H1 (cell line): ENCODE measurements at regions not wholly inside any gene's neighbourhood (a gene's known extent, or its start where the extent isn't known, plus 50 kb on each side); places are given as distances from the start of the nearest gene placed in this dataset.

Experiments used
- EP300 ChIP-seq, 2 experiments: IDR thresholded peaks; 1 replicate in 1 of 2; 2 replicates in 1 of 2; pipeline ENCODE4 v1.6.1; 2011 to 2012; ENCODE audit warnings: low read depth in 2 of 2, low read length in 2 of 2, mild to moderate bottlenecking in 2 of 2, borderline replicate concordance in 1 of 2, inconsistent platforms in 1 of 2, moderate library complexity in 1 of 2
- POLR2A ChIP-seq, 2 experiments: IDR thresholded peaks; 1 replicate in 1 of 2; 2 replicates in 1 of 2; pipeline ENCODE4 v1.6.1; 2011; ENCODE audit warnings: low read depth in 2 of 2, low read length in 2 of 2, mild to moderate bottlenecking in 2 of 2; ENCODE audit errors: control extremely low read depth in 1 of 2
- TF ChIP-seq, protein P1 (sequence below), 3 experiments: IDR thresholded peaks; 1 replicate in 2 of 3; 2 replicates in 1 of 3; pipeline versions ENCODE4 v1.5.1 to v1.6.1; 2011; ENCODE audit warnings: low read length in 3 of 3, mild to moderate bottlenecking in 3 of 3, inconsistent platforms in 2 of 3, low read depth in 1 of 3, moderate library complexity in 1 of 3; ENCODE audit not compliant: insufficient read depth in 1 of 3; ENCODE audit errors: control extremely low read depth in 1 of 3

DNA sequence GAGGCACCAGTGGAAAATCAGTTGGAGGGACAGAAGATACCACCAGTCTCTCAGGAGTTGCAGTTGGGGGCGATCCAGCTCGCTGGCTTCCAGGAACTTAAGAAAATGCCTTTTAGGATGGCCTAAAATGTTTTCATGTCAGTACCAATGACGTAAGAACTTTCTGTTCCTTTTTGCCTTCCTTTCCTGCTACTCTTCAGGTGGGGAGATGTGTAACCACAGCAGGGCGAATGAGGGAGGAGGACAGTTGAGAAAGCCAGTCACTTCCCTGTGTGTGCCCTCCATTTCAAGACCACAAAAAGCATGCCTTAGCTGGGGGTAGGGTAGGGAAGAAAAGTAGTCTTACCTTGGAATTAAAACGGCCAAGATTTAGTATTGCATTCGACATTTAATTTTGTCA lies 941.6 kb downstream of the NLGN4Y start:
- TF ChIP-seq POLR2A (IDR thresholded peaks at IDR 0.05; ENCODE audit: control extremely low read depth in 1 of 2, low read depth in 2 of 2, low read length in 2 of 2) (no peak), EP300 (IDR thresholded peaks at IDR 0.05; ENCODE audit: borderline replicate concordance in 1 of 2, low read depth in 2 of 2, low read length in 2 of 2) (no peak)
- TF ChIP-seq, protein P1, sequence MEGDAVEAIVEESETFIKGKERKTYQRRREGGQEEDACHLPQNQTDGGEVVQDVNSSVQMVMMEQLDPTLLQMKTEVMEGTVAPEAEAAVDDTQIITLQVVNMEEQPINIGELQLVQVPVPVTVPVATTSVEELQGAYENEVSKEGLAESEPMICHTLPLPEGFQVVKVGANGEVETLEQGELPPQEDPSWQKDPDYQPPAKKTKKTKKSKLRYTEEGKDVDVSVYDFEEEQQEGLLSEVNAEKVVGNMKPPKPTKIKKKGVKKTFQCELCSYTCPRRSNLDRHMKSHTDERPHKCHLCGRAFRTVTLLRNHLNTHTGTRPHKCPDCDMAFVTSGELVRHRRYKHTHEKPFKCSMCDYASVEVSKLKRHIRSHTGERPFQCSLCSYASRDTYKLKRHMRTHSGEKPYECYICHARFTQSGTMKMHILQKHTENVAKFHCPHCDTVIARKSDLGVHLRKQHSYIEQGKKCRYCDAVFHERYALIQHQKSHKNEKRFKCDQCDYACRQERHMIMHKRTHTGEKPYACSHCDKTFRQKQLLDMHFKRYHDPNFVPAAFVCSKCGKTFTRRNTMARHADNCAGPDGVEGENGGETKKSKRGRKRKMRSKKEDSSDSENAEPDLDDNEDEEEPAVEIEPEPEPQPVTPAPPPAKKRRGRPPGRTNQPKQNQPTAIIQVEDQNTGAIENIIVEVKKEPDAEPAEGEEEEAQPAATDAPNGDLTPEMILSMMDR (IDR thresholded peaks at IDR 0.05; ENCODE audit: control extremely low read depth in 1 of 3, insufficient read depth in 1 of 3, low read depth in 1 of 3, low read length in 3 of 3) = no peak
